Peyer's patch (tissue), 4 donors: ENCODE measurements at regions not wholly inside any gene's neighbourhood (a gene's known extent, or its start where the extent isn't known, plus 50 kb on each side); places are given as distances from the start of the nearest gene placed in this dataset.

ENCODE experiments used
- POLR2A ChIP-seq, 2 donors: fragments of 450-650 bp; IDR thresholded peaks; one replicate each; pipeline ENCODE4 v1.5.1; 2017; ENCODE audit warnings: antibody characterized with exemption in 2 of 2, mild to moderate bottlenecking in 2 of 2, moderate library complexity in 2 of 2
- TF ChIP-seq, protein P1 (sequence below), 6 experiments: fragments of 450-650 bp in 4 of 6; fragments of 200-600 bp in 2 of 6; sonication (generic) in 1 of 6; IDR thresholded peaks; one replicate each; pipeline ENCODE4 v1.5.1; 2017 to 2019; ENCODE audit warnings: antibody characterized with exemption in 6 of 6, mild to moderate bottlenecking in 3 of 6, moderate library complexity in 1 of 6

DNA sequence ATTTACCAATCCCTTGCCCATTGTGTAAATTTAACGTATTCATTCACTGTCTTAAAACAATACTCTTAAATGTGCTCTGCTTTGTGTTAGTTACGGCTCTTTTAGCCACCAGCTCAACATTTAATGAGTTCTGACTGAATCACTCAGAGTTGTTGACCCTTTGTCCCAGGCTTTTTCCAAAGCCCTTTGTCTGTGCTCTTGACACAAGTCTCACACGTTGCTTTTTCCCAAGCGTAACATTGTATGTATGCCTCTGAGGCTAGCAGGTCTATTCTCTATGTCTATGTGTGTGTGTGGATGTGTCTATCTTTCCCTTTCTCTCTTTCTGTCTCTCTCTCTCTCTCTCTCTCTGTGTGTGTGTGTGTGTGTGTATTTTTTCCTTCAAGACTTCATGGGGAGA lies 435.4 kb upstream of the GOLIM4 start:
- TF ChIP-seq, protein P1, sequence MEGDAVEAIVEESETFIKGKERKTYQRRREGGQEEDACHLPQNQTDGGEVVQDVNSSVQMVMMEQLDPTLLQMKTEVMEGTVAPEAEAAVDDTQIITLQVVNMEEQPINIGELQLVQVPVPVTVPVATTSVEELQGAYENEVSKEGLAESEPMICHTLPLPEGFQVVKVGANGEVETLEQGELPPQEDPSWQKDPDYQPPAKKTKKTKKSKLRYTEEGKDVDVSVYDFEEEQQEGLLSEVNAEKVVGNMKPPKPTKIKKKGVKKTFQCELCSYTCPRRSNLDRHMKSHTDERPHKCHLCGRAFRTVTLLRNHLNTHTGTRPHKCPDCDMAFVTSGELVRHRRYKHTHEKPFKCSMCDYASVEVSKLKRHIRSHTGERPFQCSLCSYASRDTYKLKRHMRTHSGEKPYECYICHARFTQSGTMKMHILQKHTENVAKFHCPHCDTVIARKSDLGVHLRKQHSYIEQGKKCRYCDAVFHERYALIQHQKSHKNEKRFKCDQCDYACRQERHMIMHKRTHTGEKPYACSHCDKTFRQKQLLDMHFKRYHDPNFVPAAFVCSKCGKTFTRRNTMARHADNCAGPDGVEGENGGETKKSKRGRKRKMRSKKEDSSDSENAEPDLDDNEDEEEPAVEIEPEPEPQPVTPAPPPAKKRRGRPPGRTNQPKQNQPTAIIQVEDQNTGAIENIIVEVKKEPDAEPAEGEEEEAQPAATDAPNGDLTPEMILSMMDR (IDR thresholded peaks at IDR 0.05): no peak
- no peak for TF ChIP-seq POLR2A (IDR thresholded peaks at IDR 0.05)
